Loucy (cell line): ENCODE measurements at regions not wholly inside any gene's neighbourhood (a gene's known extent, or its start where the extent isn't known, plus 50 kb on each side); places are given as distances from the start of the nearest gene placed in this dataset.

Source experiments
- H2AFZ ChIP-seq: fragments of 200-600 bp; sonication (generic); 2 replicates; pipeline ENCODE4 v1.6.0; 2016; ENCODE audit warnings: antibody characterized with exemption, mild to moderate bottlenecking, low read length, moderate library complexity
- H3F3A ChIP-seq: fragments of 200-600 bp; 2 replicates; pipeline ENCODE4 v1.6.0; 2016; ENCODE audit warnings: antibody characterized with exemption, low read depth, mild to moderate bottlenecking
- H3K27me3 ChIP-seq: fragments of 200-600 bp; sonication (generic); 2 replicates; pipeline ENCODE4 v1.6.1; 2014; ENCODE audit warnings: low read length, mild to moderate bottlenecking; ENCODE audit not compliant: insufficient read depth, poor library complexity, severe bottlenecking
- H3K36me3 ChIP-seq: fragments of 200-600 bp; sonication (generic); 2 replicates; pipeline ENCODE4 v1.6.1; 2016; ENCODE audit warnings: low read length; ENCODE audit not compliant: insufficient read depth
- H3K4me1 ChIP-seq: fragments of 200-600 bp; sonication (generic); 2 replicates; pipeline ENCODE4 v1.5.1; 2014; ENCODE audit warnings: low read length, mild to moderate bottlenecking; ENCODE audit not compliant: insufficient read depth, poor library complexity, severe bottlenecking
- H3K4me2 ChIP-seq: fragments of 200-600 bp; sonication (generic); 2 replicates; pipeline ENCODE4 v1.6.0; 2014; ENCODE audit warnings: antibody characterized with exemption, low read length, low read depth, mild to moderate bottlenecking; ENCODE audit not compliant: poor library complexity, severe bottlenecking
- H3K4me3 ChIP-seq: fragments of 200-600 bp; sonication (generic); 2 replicates; pipeline ENCODE4 v1.5.1; 2014; ENCODE audit warnings: low read length, mild to moderate bottlenecking, mixed read lengths; ENCODE audit not compliant: poor library complexity, severe bottlenecking
- H3K79me2 ChIP-seq: fragments of 200-600 bp; sonication (generic); 2 replicates; pipeline ENCODE4 v1.6.1; 2014; ENCODE audit warnings: low read length; ENCODE audit not compliant: insufficient read depth
- H3K9ac ChIP-seq: fragments of 200-600 bp; sonication (generic); 2 replicates; pipeline ENCODE4 v1.6.0; 2014; ENCODE audit warnings: mild to moderate bottlenecking, low read depth, low read length, moderate library complexity; ENCODE audit not compliant: poor library complexity, severe bottlenecking
- H3K9me2 ChIP-seq: fragments of 200-600 bp; sonication (generic); replicated peaks from 2 replicates; pipeline ENCODE4 v1.6.1; 2016; ENCODE audit warnings: low read depth, low read length, mixed read lengths
- H3K9me3 ChIP-seq: fragments of 200-600 bp; sonication (generic); 2 replicates; pipeline ENCODE4 v1.6.1; 2014; ENCODE audit warnings: mild to moderate bottlenecking, antibody characterized with exemption, low read length, low read depth; ENCODE audit not compliant: insufficient read depth
- H4K20me1 ChIP-seq: fragments of 200-600 bp; sonication (generic); 2 replicates; pipeline ENCODE4 v1.6.0; 2014; ENCODE audit warnings: antibody characterized with exemption, low read length, mild to moderate bottlenecking; ENCODE audit not compliant: insufficient read depth, poor library complexity, severe bottlenecking
- CTCF ChIP-seq: fragments of 200-600 bp; sonication (generic); conservative IDR thresholded peaks from 2 replicates; pipeline ENCODE4 v1.5.1; 2014; ENCODE audit warnings: mild to moderate bottlenecking, antibody characterized with exemption, low read length
- EZH2phosphoT487 ChIP-seq: fragments of 200-600 bp; IDR thresholded peaks from 2 replicates; pipeline ENCODE4 v1.6.1; 2018; ENCODE audit warnings: antibody characterized with exemption, mild to moderate bottlenecking, moderate library complexity, borderline replicate concordance

- no peaks in the 10 kb centered on the region for H3K9me2 ChIP-seq
- H3K4me3 ChIP-seq, result no peak overlapping the region
- H3K36me3 ChIP-seq, result no peaks in the 10 kb centered on the region
- H3K27me3 ChIP-seq, result no peaks in the 10 kb centered on the region
- no peak overlapping the region for H3K4me2 ChIP-seq
- no peaks in the 10 kb centered on the region for H3K9me3 ChIP-seq
- no peaks in the 10 kb centered on the region for H3K79me2 ChIP-seq
- no peak overlapping the region for H2AFZ ChIP-seq
- TF ChIP-seq EZH2phosphoT487 (no peak), CTCF (no peak)
- no peaks in the 10 kb centered on the region for H4K20me1 ChIP-seq
- H3F3A ChIP-seq, result no peaks in the 10 kb centered on the region
- no peaks in the 10 kb centered on the region for H3K4me1 ChIP-seq
- H3K9ac ChIP-seq, result no peak overlapping the region
Measured at GRCh38 chr10:2670864-2671263, 396.5 kb upstream of the PFKP start.

GRCh38 chr10:2665772-2666171 is 401.6 kb upstream of the PFKP start:
- H3K9me2 ChIP-seq, result no peaks in the 10 kb centered on the region
- H3K4me1 ChIP-seq, result no peaks in the 10 kb centered on the region
- H2AFZ ChIP-seq, result no peak overlapping the region
- TF ChIP-seq CTCF (no peak), EZH2phosphoT487 (no peak)
- H4K20me1 ChIP-seq, result no peaks in the 10 kb centered on the region
- H3K79me2 ChIP-seq, result no peaks in the 10 kb centered on the region
- H3K36me3 ChIP-seq, result no peaks in the 10 kb centered on the region
- no peak overlapping the region for H3K9ac ChIP-seq
- H3F3A ChIP-seq, result no peaks in the 10 kb centered on the region
- H3K27me3 ChIP-seq, result no peaks in the 10 kb centered on the region
- no peak overlapping the region for H3K4me3 ChIP-seq
- no peaks in the 10 kb centered on the region for H3K9me3 ChIP-seq
- H3K4me2 ChIP-seq, result no peak overlapping the region

GRCh38 chr10:2660276-2660675 is 407.1 kb upstream of the PFKP start:
- no peaks in the 10 kb centered on the region for H3K4me1 ChIP-seq
- H3K4me2 ChIP-seq, result no peak overlapping the region
- H3K9me3 ChIP-seq, result no peaks in the 10 kb centered on the region
- H3K79me2 ChIP-seq, result no peaks in the 10 kb centered on the region
- H3K36me3 ChIP-seq, result no peaks in the 10 kb centered on the region
- no peaks in the 10 kb centered on the region for H3F3A ChIP-seq
- no peaks in the 10 kb centered on the region for H3K27me3 ChIP-seq
- TF ChIP-seq CTCF (no peak), EZH2phosphoT487 (no peak)
- H3K9ac ChIP-seq, result no peak overlapping the region
- no peak overlapping the region for H3K4me3 ChIP-seq
- no peak overlapping the region for H2AFZ ChIP-seq
- H4K20me1 ChIP-seq, result no peaks in the 10 kb centered on the region
- H3K9me2 ChIP-seq, result no peaks in the 10 kb centered on the region
